Tibial nerve (tissue), 4 donors: ENCODE measurements at regions not wholly inside any gene's neighbourhood (a gene's known extent, or its start where the extent isn't known, plus 50 kb on each side); places are given as distances from the start of the nearest gene placed in this dataset.
"Not testable (repeated sequence)": the region's sequence is repeated elsewhere in the genome, so short reads cannot be mapped to it uniquely, and the experiment has no call there.

Experiments
- DNase-seq, 2 donors: peaks; one replicate each; pipeline ENCODE4 v3.0.0-alpha.2; 2019; ENCODE audit warnings: low spot score in 2 of 2
- H3K27ac ChIP-seq, 4 donors: fragments of 200-600 bp; sonication (generic) in 3 of 4; one replicate each; pipeline ENCODE4 v1.5.1; 2017 to 2019; ENCODE audit warnings: mild to moderate bottlenecking in 1 of 4
- H3K27me3 ChIP-seq, 2 donors: fragments of 200-600 bp; sonication (generic) in 1 of 2; one replicate each; pipeline versions ENCODE4 v1.5.1 to v1.6.0; 2017 to 2019
- H3K36me3 ChIP-seq, 3 donors: fragments of 200-600 bp; sonication (generic); one replicate each; pipeline ENCODE4 v1.5.1; 2018 to 2019
- H3K4me1 ChIP-seq, 4 donors: fragments of 200-600 bp; sonication (generic) in 3 of 4; one replicate each; pipeline ENCODE4 v1.5.1; 2017 to 2019
- H3K4me3 ChIP-seq, 4 donors: fragments of 200-600 bp; sonication (generic) in 3 of 4; one replicate each; pipeline ENCODE4 v1.5.1; 2017 to 2019; ENCODE audit warnings: mild to moderate bottlenecking in 1 of 4, moderate library complexity in 1 of 4
- H3K9me3 ChIP-seq, 4 donors: fragments of 200-600 bp; sonication (generic) in 3 of 4; one replicate each; pipeline ENCODE4 v1.5.1; 2017 to 2019
- CTCF ChIP-seq, 5 experiments: fragments of 200-600 bp in 3 of 5; fragments of 450-650 bp in 2 of 5; sonication (generic) in 3 of 5; IDR thresholded peaks; one replicate each; pipeline ENCODE4 v1.5.1; 2016 to 2019; ENCODE audit warnings: antibody characterized with exemption in 5 of 5, mild to moderate bottlenecking in 3 of 5, moderate library complexity in 2 of 5
- EP300 ChIP-seq, 2 donors: sonication (generic); formaldehyde crosslinking; IDR thresholded peaks; one replicate each; pipeline ENCODE4 v1.6.1; 2017; ENCODE audit warnings: antibody characterized with exemption in 2 of 2, mild to moderate bottlenecking in 1 of 2
- POLR2A ChIP-seq, 2 donors: fragments of 450-650 bp; IDR thresholded peaks; one replicate each; pipeline ENCODE4 v1.6.1; 2017; ENCODE audit warnings: antibody characterized with exemption in 2 of 2, mild to moderate bottlenecking in 2 of 2, moderate library complexity in 2 of 2
- WGBS, 2 donors: methylation state at CpG; one replicate each; pipeline ENCODE4 v1.1.5; 2018; 5-methylcytosine and 5-hydroxymethylcytosine counted together

- Histone ChIP-seq H3K27me3 (no peaks in the 10 kb centered on the region), H3K4me1 (peaks cover 0 to 12% (median 0%) of the 10 kb centered on the region in 4 donors), H3K36me3 (no peaks in the 10 kb centered on the region), H3K9me3 (no peaks in the 10 kb centered on the region), H3K27ac (peak overlapping the region in 3 of 4 donors; percentile 67 to 76 (median 72)), H3K4me3 (no peak overlapping the region)
- no peak for DNase-seq
- no peak for TF ChIP-seq POLR2A (IDR thresholded peaks at IDR 0.05)
- no peak for TF ChIP-seq CTCF (IDR thresholded peaks at IDR 0.05)
- TF ChIP-seq EP300 (IDR thresholded peaks at IDR 0.05) = no peak
- 45 to 66% methylated on average over 2 of the region's 2 CpGs for WGBS, 2 donors
Measured at GRCh38 chr9:72454871-72455491, 66.4 kb upstream of the TMC1 start.

GRCh38 chr9:72453797-72454196, 67.6 kb upstream of the TMC1 start:
- Histone ChIP-seq H3K4me1 (peaks cover 0 to 12% (median 0%) of the 10 kb centered on the region in 4 donors), H3K36me3 (no peaks in the 10 kb centered on the region), H3K4me3 (no peak overlapping the region), H3K27me3 (no peaks in the 10 kb centered on the region), H3K27ac (no peak overlapping the region), H3K9me3 (no peaks in the 10 kb centered on the region)
- no peak for DNase-seq
- 83 to 90% methylated on average over 3 of the region's 3 CpGs for WGBS, 2 donors
- TF ChIP-seq POLR2A (IDR thresholded peaks at IDR 0.05) (no peak), EP300 (IDR thresholded peaks at IDR 0.05) (no peak), CTCF (IDR thresholded peaks at IDR 0.05) (no peak)

- not testable (repeated sequence) for H3K27ac ChIP-seq, H3K27me3 ChIP-seq, H3K4me3 ChIP-seq, H3K4me1 ChIP-seq, H3K9me3 ChIP-seq, H3K36me3 ChIP-seq, DNase-seq
- WGBS, 2 donors = 93 to 99% methylated on average over 5 of the region's 5 CpGs
Measured at GRCh38 chr9:72446241-72446640, 75.2 kb upstream of the TMC1 start.

GRCh38 chr9:72445306-72445995, 76.0 kb upstream of the TMC1 start:
- Histone ChIP-seq H3K4me1 (peaks cover 0 to 10% (median 3%) of the 10 kb centered on the region in 4 donors), H3K4me3 (no peak overlapping the region), H3K27me3 (no peaks in the 10 kb centered on the region), H3K9me3 (no peaks in the 10 kb centered on the region), H3K36me3 (no peaks in the 10 kb centered on the region), H3K27ac (no peak overlapping the region)
- 90 to 92% methylated on average over 2 of the region's 2 CpGs for WGBS, 2 donors
- no peak for DNase-seq
- no peak for TF ChIP-seq POLR2A (IDR thresholded peaks at IDR 0.05)
- TF ChIP-seq CTCF (IDR thresholded peaks at IDR 0.05) = no peak
- no peak for TF ChIP-seq EP300 (IDR thresholded peaks at IDR 0.05)

- Histone ChIP-seq H3K36me3 (no peaks in the 10 kb centered on the region), H3K4me3 (no peak overlapping the region), H3K9me3 (no peaks in the 10 kb centered on the region), H3K4me1 (peaks cover 0 to 10% (median 3%) of the 10 kb centered on the region in 4 donors), H3K27ac (no peak overlapping the region), H3K27me3 (no peaks in the 10 kb centered on the region)
- no peak for DNase-seq
- WGBS, 2 donors = 85 to 95% methylated on average over 1 of the region's 1 CpG
- TF ChIP-seq CTCF (IDR thresholded peaks at IDR 0.05) (no peak), POLR2A (IDR thresholded peaks at IDR 0.05) (no peak), EP300 (IDR thresholded peaks at IDR 0.05) (no peak)
Measured at GRCh38 chr9:72444435-72444834, 77.0 kb upstream of the TMC1 start.
